ENCODE measurements at regions not wholly inside any gene's neighbourhood (a gene's known extent, or its start where the extent isn't known, plus 50 kb on each side); places are given as distances from the start of the nearest gene placed in this dataset.

DNA sequence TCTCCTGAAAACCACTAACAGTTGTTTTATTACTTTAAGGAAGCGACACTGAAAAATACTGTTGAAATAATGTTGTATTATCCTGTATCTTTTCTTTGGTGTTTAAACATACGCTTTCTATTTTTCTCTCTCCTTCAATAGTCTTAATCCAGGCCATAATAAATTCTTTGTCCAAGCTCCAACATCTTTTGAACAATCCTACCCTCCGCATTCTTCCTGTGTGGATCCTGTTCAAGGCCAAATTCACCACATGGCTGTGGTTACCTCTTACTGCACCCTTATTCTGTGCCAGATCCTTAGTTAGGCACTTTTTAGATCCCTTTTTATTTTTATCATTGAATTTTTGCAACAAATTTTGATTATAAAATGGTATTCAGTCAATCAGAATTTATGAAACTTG, 1691.5 kb downstream of the MAT2B start:
- 91 to 95% methylated on average over 3 of the region's 3 CpGs for WGBS, 2 donors (ENCODE audit: low coverage in 1 of 2)
- Histone ChIP-seq H3K9me3 (no peaks in the 10 kb centered on the region), H3K4me1 (no peaks in the 10 kb centered on the region), H3K36me3 (no peaks in the 10 kb centered on the region), H3K27ac (no peak overlapping the region), H3K4me3 (no peak overlapping the region), H3K27me3 (no peaks in the 10 kb centered on the region)
- in situ Hi-C loops (cut with MboI; ENCODE audit: low pct_ligation_motif_present in 1 of 4, low pct_unique_long_range_greater_than_20kb in 1 of 4, low sequenced_read_pairs in 3 of 4): no loop called here
- TF ChIP-seq EP300 (IDR thresholded peaks at IDR 0.05; ENCODE audit: low read depth): no peak
- no peak for TF ChIP-seq POLR2AphosphoS5 (IDR thresholded peaks at IDR 0.05)
- no peak for TF ChIP-seq POLR2A (IDR thresholded peaks at IDR 0.05)
- TF ChIP-seq, protein P1, sequence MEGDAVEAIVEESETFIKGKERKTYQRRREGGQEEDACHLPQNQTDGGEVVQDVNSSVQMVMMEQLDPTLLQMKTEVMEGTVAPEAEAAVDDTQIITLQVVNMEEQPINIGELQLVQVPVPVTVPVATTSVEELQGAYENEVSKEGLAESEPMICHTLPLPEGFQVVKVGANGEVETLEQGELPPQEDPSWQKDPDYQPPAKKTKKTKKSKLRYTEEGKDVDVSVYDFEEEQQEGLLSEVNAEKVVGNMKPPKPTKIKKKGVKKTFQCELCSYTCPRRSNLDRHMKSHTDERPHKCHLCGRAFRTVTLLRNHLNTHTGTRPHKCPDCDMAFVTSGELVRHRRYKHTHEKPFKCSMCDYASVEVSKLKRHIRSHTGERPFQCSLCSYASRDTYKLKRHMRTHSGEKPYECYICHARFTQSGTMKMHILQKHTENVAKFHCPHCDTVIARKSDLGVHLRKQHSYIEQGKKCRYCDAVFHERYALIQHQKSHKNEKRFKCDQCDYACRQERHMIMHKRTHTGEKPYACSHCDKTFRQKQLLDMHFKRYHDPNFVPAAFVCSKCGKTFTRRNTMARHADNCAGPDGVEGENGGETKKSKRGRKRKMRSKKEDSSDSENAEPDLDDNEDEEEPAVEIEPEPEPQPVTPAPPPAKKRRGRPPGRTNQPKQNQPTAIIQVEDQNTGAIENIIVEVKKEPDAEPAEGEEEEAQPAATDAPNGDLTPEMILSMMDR (IDR thresholded peaks at IDR 0.05): no peak
- DNase-seq: no peak
- intact Hi-C loops (cut with DNase I; ENCODE audit: low total_unique reads): no loop called here

DNA sequence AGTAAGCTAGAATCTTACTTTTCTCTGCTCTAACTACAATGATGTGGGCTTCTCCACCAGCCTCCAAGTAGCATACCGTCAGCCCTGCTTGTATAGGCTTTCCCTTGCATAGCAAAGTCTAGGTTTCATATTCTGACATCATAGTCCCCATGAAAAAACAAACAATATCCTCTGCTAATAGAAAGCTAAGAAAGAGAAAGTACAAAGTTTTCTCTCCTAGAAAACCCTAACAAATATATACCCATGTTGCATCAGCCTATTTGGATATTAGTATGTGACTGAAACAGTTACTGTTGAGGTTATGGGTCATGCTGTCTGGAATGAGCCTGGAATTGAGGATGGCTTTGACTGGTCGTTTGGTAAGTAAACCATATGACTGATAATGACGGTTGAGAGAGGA, 1696.0 kb downstream of the MAT2B start:
- no peak overlapping the region for H3K27ac ChIP-seq
- no peak overlapping the region for H3K4me3 ChIP-seq
- H3K9me3 ChIP-seq: no peaks in the 10 kb centered on the region
- TF ChIP-seq EP300 (IDR thresholded peaks at IDR 0.05; ENCODE audit: low read depth): no peak
- no peak for TF ChIP-seq POLR2A (IDR thresholded peaks at IDR 0.05)
- TF ChIP-seq POLR2AphosphoS5 (IDR thresholded peaks at IDR 0.05): no peak
- TF ChIP-seq, protein P1 (IDR thresholded peaks at IDR 0.05): no peak
- H3K36me3 ChIP-seq: no peaks in the 10 kb centered on the region
- DNase-seq: no peak
- in situ Hi-C loops (cut with MboI; ENCODE audit: low pct_ligation_motif_present in 1 of 4, low pct_unique_long_range_greater_than_20kb in 1 of 4, low sequenced_read_pairs in 3 of 4): loop anchor here in 2 of 4 donors (25.0 kb wide), 2 partner anchors 1189 to 1639 kb away; no protein-coding TSS in a partner anchor
- 49 to 63% methylated on average over 3 of the region's 3 CpGs for WGBS, 2 donors (ENCODE audit: low coverage in 1 of 2)
- intact Hi-C loops (cut with DNase I; ENCODE audit: low total_unique reads): loop anchor here (10.0 kb wide), 1 partner anchor 1187 kb away; no protein-coding TSS in a partner anchor
- H3K27me3 ChIP-seq: no peaks in the 10 kb centered on the region
- H3K4me1 ChIP-seq: no peaks in the 10 kb centered on the region

- Histone ChIP-seq H3K4me3 (no peak overlapping the region), H3K27ac (no peak overlapping the region), H3K27me3 (no peaks in the 10 kb centered on the region), H3K4me1 (no peaks in the 10 kb centered on the region), H3K36me3 (no peaks in the 10 kb centered on the region), H3K9me3 (no peaks in the 10 kb centered on the region)
- intact Hi-C loops (cut with DNase I; ENCODE audit: low total_unique reads): loop anchor here (10.0 kb wide), 1 partner anchor 1187 kb away; no protein-coding TSS in a partner anchor
- no peak for TF ChIP-seq POLR2AphosphoS5 (IDR thresholded peaks at IDR 0.05)
- no peak for TF ChIP-seq EP300 (IDR thresholded peaks at IDR 0.05; ENCODE audit: low read depth)
- TF ChIP-seq POLR2A (IDR thresholded peaks at IDR 0.05): no peak
- TF ChIP-seq, protein P1 (IDR thresholded peaks at IDR 0.05): no peak
- no peak for DNase-seq
- in situ Hi-C loops (cut with MboI; ENCODE audit: low pct_ligation_motif_present in 1 of 4, low pct_unique_long_range_greater_than_20kb in 1 of 4, low sequenced_read_pairs in 3 of 4): loop anchor here in 2 of 4 donors (25.0 kb wide), 2 partner anchors 1190 to 1640 kb away; no protein-coding TSS in a partner anchor
Observed at GRCh38 chr5:165201771-165202518, 1696.5 kb downstream of the MAT2B start.

- Histone ChIP-seq H3K9me3 (no peaks in the 10 kb centered on the region), H3K36me3 (no peaks in the 10 kb centered on the region), H3K4me1 (no peaks in the 10 kb centered on the region), H3K27me3 (no peaks in the 10 kb centered on the region), H3K27ac (no peak overlapping the region), H3K4me3 (no peak overlapping the region)
- intact Hi-C loops (cut with DNase I; ENCODE audit: low total_unique reads) (loop anchor here (10.0 kb wide), 1 partner anchor 1188 kb away; no protein-coding TSS in a partner anchor), in situ Hi-C loops (cut with MboI; ENCODE audit: low pct_ligation_motif_present in 1 of 4, low pct_unique_long_range_greater_than_20kb in 1 of 4, low sequenced_read_pairs in 3 of 4) (loop anchor here in 2 of 4 donors (25.0 kb wide), 2 partner anchors 1190 to 1640 kb away; no protein-coding TSS in a partner anchor)
- TF ChIP-seq, protein P1 (IDR thresholded peaks at IDR 0.05): no peak
- TF ChIP-seq POLR2AphosphoS5 (IDR thresholded peaks at IDR 0.05) (no peak), POLR2A (IDR thresholded peaks at IDR 0.05) (no peak), EP300 (IDR thresholded peaks at IDR 0.05; ENCODE audit: low read depth) (no peak)
- WGBS, 2 donors (ENCODE audit: low coverage in 1 of 2): 67 to 73% methylated on average over 3 of the region's 3 CpGs
- no peak for DNase-seq
Observed at GRCh38 chr5:165202519-165202910, 1697.1 kb downstream of the MAT2B start.

Measured in transverse colon (tissue), 4 donors.